HG03521 (cell line): ENCODE measurements at regions not wholly inside any gene's neighbourhood (a gene's known extent, or its start where the extent isn't known, plus 50 kb on each side); places are given as distances from the start of the nearest gene placed in this dataset.

Experiments used
- ATAC-seq: cut with Tn5 transposase; IDR thresholded peaks from one replicate; pipeline ENCODE4 v1.9.1; 2021; ENCODE audit warnings: mild to moderate bottlenecking, moderate library complexity; ENCODE audit not compliant: unreplicated experiment

GRCh38 chr10:29140151-29140550 lies 148.7 kb upstream of the LYZL1 start:
- ATAC-seq, result no peak

DNA sequence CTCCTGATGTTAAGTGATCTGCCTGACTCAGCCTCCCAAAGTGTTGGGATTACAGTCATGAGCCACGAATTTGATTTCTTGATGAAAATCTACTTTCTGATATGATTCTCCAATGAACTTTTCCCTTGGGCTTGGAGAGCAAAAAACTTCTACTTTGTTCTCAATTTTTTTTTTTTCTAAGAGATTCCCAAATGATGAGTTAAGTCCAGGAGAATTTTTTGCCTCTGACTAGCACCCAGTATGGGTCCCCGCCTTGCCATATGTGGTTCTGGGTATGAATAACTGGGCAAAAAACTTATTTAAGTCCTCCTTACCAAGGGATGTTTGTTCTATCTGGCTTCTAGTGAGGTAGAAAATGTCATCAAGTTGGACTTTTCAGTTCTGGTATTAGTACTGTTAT lies 147.9 kb upstream of the LYZL1 start:
- ATAC-seq, result no peak

DNA sequence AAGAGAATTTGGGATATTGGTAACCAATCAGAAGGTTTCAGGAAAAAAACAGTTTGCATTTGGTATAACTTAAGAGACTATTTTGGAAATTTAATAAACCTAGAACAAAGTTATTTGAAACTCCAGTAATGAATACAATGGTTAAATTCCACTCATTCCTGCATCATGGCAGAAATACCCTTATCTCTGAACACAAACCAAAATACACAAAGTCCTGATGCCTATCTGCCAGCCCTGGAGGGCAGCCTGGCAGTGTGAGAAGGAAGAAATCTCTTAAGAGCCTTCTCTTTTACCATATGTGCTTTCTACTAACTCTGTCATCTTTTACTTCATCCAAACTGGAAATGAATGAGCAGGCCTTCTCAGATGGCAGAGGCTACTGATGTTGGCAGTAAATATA lies 147.1 kb upstream of the LYZL1 start:
- ATAC-seq, result no peak

DNA sequence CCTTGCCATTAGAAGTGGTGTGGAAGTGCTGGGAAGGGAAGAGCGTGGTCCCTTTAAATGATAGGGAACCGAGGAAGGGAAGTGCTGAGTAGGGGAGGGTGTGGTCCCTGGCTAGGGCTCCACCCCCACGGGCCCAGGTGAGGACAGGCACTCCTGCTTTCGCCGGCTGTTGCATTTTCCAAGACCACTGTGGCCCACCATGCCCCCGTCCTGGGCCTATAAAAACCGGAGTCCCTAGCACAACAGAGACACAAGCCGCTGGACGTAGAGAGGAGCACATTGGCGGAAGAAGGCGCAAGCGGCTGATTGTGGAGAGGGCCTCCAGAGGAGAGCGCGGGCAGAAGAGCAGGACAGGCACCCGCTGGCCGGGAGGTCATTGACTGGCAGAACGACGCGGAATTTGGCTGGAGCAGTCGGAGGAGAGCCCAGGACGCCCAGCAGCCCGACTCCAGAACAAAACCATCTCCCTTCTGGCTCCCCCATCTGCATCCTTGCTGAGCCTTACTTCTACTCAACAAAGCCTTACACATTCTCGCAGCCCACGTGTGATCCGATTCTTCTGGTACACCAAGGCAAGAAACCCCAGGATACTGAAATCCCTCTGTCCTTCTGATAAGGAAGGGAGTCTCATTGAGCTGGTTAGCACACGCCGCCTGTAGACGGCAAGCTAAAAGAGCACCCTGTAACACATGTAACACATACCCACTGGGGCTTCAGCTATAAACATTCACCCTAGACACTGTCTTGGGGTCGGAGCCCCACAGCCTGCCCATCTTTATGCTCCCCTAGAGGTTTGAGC lies 146.2 kb upstream of the LYZL1 start:
- no peak for ATAC-seq

DNA sequence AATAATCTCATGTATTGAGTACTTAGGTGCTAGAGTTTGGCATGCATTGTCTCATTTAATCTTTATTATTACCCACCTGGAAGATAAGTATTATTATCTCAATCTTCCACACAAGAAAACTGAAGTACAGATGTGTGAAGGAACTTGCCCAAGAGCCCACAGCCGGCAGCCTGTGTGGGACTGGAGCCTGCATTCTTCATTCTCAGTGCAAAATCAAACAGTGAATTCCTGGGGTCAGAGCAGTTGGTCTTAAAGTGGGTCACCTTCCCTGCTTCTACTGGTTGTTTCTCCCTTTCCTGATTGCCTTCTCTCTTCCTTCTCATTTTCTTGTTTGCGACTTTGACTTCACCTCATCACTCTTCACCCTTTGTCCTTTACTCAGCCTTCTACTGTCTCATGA lies 144.7 kb upstream of the LYZL1 start:
- no peak for ATAC-seq

DNA sequence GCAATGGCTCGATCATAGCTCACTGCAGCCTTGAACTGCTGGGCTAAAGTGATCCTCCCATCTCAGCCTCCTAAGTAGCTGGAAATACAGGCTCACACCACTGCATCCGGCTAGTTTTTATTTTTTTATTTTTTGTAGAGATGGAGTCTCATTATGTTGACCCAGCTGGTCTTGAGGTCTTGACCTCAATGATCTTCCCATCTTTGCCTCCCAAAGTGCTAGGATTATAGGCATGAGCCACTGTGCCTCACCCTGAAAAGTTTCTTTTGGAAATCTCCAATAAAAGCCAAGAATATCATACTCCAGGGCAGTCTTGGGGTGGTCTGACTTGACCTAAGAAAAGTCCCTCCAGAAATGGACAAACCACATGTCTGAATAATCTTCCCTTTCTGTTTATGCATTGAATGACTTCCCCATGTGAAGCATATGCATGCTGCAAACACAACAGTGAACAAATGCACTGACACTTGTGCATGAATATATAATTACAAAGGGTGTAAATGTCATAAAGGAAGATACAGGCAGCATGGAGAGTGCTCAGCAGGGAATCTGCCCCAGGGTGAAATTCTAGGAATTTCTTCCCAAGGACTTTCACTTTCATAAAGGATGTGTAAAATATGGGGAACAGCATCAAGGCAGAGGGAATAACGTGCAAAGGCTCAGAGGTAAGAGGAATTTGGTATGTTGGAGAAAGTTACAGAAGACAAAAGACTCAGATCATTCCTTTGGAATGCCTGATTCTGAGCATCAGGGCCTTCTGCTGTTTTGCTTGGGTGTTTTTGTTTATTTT lies 142.4 kb upstream of the LYZL1 start:
- ATAC-seq, result no peak

GRCh38 chr10:29150010-29150409 lies 138.9 kb upstream of the LYZL1 start:
- no peak for ATAC-seq

DNA sequence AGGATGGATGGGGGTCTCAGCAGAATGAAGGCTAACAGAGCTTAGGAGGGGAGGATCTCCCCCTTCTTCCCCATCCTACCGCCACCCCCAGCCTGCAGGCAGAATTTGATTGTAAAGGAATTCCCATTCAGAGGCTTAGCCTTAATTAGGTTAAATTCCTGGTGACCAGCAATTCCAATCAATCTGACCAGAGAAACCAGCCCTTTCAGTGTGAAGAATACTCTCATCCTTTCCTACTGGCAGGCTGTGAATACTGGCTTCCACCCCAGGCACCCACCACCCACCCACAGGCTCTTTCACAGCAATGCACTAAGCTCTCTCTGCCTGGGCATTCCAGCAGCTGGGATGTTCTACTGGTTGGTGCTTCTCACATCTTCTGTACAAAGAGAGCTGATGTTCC lies 137.9 kb upstream of the LYZL1 start:
- ATAC-seq, result no peak

DNA sequence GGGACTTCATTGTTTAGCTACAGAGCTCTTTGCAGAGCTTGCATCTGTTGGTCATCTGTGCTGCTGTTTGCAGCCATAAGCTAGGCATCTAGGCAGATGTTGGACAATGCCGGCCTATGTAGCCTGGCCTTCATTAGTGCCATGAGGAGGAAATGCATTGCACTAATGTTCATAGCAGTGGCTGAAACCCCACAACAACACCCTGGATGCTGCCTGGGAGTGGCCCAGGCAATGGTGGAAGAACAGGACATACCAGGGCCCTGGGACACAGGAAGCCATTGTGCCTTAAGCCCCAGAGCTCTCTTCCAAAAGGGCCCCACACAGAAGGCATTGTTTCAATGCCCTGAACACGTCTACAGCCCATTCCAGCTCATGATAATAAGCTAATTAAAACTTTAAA lies 131.5 kb upstream of the LYZL1 start:
- no peak for ATAC-seq

DNA sequence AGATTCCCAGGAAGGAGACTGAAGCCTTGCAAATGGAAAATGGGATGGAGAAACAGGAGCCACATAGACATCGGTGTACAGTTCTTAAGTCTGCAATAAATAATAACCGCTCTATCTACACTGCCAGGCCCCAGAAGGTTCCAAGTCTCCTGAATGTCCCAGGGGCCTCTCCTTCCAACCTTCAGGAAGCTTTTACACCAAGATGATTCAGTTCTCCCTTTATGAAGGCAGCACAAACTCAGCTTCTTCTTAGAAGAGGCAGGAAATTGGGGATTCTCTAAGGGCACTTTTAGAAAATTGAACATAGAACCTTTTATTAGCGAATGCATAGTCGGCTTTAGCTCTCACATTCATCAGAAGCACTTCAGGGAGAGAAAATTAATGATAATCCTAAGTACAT lies 130.8 kb upstream of the LYZL1 start:
- no peak for ATAC-seq

GRCh38 chr10:29160150-29160617 lies 128.7 kb upstream of the LYZL1 start:
- ATAC-seq, result no peak

GRCh38 chr10:29163746-29164145 lies 125.1 kb upstream of the LYZL1 start:
- ATAC-seq, result no peak

GRCh38 chr10:29166713-29167112 lies 122.2 kb upstream of the LYZL1 start:
- ATAC-seq, result no peak

GRCh38 chr10:29169021-29169420 lies 119.8 kb upstream of the LYZL1 start:
- no peak for ATAC-seq

- ATAC-seq, result no peak
Observed at GRCh38 chr10:29171717-29172116, 117.2 kb upstream of the LYZL1 start.

- ATAC-seq, result no peak
Observed at GRCh38 chr10:29174389-29174788, 114.5 kb upstream of the LYZL1 start.

DNA sequence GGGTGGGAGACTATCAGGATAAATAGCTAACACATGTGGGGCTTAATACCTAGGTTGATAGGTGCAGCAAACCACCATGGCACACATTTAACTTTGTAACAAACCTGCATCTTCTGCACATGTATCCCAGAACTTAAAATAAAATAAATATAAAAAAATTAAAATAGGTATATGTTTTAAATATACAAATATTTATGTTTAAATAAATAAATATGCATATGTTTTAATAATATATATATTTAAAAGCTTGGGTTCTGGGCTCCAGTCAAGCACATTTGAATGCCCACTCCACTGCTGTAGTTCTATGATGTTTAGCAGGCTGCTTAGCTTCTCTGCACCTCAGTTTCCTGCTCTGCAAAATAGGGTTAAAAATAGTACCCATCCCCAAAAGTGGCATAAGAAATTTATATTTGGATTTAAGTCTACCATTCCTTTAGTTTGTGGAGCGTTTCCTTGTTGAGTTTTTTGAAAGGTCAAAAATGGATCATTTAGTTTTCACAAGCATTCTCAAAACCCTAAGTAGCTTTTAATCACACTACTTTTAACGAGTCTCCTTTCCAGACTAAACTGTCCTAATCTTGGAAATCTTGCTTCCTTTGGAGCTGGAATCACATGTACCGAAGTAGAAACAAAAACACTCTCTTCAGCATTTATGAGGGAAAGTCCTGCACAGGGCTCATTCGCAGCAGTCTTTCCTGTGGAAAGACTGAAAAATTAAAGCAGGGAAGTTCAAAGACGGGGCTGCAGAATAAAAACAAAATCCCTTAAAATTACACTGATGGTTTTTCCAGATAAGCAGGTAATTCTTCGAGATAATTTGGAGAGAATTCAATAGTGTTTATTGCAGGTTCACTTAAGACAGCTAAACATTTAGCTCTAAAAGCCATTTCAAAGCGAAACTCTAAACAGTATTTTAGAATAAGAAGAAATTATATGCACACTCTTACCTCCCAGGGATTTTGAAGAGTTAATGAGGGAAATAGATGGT lies 111.7 kb upstream of the LYZL1 start:
- no peak for ATAC-seq

- ATAC-seq, result no peak
Observed at GRCh38 chr10:29181936-29182335, 106.9 kb upstream of the LYZL1 start.

DNA sequence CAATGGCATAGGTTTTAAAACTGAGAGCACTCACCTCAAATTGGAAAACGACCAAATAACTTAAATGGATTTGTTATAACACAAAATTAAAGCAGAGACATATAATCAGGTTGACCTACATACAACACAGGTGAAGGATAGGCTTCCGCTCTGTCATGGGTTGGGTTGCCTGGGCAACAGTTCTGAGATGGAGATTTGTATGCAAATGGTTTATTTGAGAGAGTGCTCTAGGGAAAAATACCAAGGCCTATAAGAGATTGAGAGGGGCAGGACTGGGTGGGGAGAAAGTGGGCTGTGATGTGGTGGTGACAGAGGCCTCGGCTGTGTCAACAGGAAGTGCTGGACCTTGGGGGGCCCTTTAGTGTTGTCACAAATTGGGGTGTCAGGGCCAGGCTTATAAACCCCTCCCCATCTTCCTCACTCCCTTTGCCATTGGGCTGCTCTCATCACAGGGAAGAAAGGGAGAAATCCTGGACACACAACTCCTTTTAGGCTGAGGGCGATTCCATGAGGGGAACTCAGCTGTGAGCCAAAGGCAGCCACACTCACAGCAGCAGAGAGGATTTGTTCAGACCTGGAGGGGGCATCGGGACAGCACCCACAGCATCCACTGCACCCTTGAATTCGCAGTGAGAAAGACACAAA lies 105.4 kb upstream of the LYZL1 start:
- no peak for ATAC-seq

- no peak for ATAC-seq
Observed at GRCh38 chr10:29184205-29185000, 104.5 kb upstream of the LYZL1 start.
